ENCODE measurements at regions not wholly inside any gene's neighbourhood (a gene's known extent, or its start where the extent isn't known, plus 50 kb on each side); places are given as distances from the start of the nearest gene placed in this dataset.

GRCh38 chr5:116685931-116686330 is 111.3 kb upstream of the SEMA6A start:
- no peak for DNase-seq (ENCODE audit: low read depth)

DNA sequence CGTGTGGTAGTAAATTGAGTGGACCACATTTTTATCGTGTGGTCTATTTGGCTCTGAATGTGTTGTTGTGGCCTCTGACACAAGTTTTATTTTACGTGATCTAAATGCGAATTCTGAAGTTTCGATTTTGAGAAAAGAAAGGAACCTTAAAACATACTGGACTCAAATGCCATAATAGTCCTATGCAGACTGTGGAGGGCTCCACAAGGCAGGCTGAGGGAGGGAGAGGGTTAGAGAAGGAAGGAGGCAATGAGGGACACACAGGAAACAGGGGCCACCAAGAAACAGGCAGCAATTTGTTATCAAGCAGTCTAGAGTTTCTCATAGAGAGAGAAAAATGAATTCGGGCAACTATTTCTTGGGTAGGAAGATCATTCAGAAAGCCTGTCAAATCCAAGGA is 110.4 kb upstream of the SEMA6A start:
- no peak for DNase-seq (ENCODE audit: low read depth)

DNA sequence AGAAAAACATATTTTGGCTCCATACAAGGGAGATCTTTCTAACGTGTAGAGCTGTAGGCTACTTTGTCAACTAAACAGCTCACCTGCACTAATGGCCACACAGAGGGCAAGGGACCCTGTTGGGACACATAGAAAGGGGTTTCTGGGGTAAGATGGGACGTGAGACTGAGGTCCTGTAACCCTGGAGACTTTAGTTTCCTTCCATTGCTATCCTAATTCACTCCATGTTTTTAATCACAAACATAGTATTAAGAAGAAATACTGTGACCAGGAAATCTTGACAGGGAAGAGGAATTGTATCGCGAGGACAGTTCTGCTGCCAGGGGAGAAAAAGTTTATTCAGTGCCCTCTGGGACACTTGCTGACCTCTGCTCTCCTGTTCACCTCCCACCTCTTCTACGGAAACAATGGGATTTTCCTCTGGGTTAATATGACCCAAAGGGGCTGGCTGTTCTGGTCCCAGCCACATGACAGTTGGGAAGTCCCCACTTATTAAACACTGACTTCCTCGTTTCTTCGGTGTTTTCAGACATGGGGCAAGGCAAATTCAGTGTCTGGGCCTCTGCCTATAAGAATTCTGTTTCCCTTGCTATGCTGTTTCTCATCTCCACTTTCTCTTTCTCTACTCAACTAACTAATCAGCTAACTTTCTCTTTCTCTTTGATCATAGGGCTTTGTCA is 106.9 kb upstream of the SEMA6A start:
- no peak for DNase-seq (ENCODE audit: low read depth)

DNA sequence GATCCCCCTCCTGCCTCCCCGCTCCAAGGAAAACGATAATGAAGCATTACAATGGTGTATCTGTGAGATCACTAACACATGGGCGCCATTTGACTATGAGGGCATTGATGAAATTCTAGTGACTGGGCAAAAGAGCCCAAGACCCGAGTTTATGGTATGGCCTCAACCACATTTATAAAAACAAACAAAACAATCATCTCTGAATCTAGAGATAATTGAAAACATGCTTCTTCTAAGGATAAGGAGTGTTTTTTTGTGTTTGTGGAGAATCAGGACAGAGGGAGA is 100.9 kb upstream of the SEMA6A start:
- no peak for DNase-seq (ENCODE audit: low read depth)

- DNase-seq (ENCODE audit: low read depth), result no peak
Observed at GRCh38 chr5:116674881-116675625, 100.4 kb upstream of the SEMA6A start.

GRCh38 chr5:116673453-116673852 is 98.8 kb upstream of the SEMA6A start:
- DNase-seq (ENCODE audit: low read depth), result no peak

- DNase-seq (ENCODE audit: low read depth), result no peak
Observed at GRCh38 chr5:116672203-116672602, 97.6 kb upstream of the SEMA6A start.

- DNase-seq (ENCODE audit: low read depth), result no peak
Observed at GRCh38 chr5:116671211-116671736, 96.7 kb upstream of the SEMA6A start.

- DNase-seq (ENCODE audit: low read depth), result no peak
Observed at GRCh38 chr5:116669261-116670031, 94.8 kb upstream of the SEMA6A start.

- DNase-seq (ENCODE audit: low read depth), result no peak
Observed at GRCh38 chr5:116668390-116668789, 93.8 kb upstream of the SEMA6A start.

GRCh38 chr5:116666901-116667300 is 92.3 kb upstream of the SEMA6A start:
- no peak for DNase-seq (ENCODE audit: low read depth)

- no peak for DNase-seq (ENCODE audit: low read depth)
Observed at GRCh38 chr5:116664988-116665387, 90.4 kb upstream of the SEMA6A start.

DNA sequence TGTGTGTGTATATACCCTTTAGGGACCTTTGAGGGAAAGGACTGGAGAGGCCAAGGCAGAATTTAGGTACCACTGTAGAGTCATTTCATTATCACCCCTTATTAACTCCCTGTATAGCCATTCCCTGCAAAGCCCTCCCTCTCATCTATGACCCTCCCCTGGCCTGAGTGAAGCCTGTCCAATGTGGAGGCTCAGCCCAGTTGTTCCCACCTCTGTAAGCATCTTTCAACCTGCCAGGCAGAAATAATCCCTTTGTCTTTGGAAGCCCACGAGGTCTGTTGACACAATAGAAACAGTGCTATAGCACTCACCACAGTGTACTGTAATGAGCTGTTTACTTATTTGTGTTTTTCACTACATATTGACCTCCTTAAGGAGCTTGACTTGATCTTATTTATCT is 88.5 kb upstream of the SEMA6A start:
- DNase-seq (ENCODE audit: low read depth), result no peak

GRCh38 chr5:116661419-116661818 is 86.8 kb upstream of the SEMA6A start:
- DNase-seq (ENCODE audit: low read depth), result no peak

DNA sequence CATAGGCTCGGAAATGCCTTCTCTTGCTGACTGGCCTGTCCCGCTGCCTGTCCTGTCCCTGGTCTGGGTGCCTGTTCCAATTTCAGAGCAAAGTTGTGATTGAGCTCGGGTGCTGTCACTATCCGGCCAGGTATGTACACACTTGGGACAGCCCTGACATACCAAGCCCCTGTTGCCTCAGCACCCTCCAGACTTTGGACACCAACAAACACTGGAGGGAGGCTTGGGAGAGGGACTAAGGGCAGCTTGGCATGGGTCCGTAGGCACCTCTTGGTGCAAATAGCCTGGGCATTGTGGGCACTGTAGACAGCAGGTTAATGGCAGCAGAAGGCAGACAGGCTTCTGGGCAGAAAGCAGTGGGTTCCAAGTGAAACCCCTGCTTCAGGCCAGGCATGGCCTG is 86.3 kb upstream of the SEMA6A start:
- no peak for DNase-seq (ENCODE audit: low read depth)

DNA sequence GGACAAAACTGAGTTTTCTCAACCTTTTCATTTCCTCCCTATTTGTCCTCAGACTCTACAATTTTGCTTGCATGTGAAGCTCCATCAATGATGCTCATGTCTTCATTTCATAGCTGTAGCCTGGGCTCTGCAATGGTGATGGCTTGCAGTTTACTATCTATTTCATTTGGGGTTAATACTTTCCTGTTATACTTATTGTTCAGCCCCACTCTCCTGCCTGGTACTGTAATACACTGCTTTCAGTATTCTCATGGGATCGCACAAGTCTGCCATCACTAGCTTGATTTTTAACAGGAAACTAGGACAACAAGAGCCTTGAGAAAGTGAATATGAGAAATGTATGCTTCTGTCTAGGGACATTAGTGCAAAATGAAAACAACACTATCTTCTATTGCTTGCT is 84.2 kb upstream of the SEMA6A start:
- DNase-seq (ENCODE audit: low read depth), result no peak

DNA sequence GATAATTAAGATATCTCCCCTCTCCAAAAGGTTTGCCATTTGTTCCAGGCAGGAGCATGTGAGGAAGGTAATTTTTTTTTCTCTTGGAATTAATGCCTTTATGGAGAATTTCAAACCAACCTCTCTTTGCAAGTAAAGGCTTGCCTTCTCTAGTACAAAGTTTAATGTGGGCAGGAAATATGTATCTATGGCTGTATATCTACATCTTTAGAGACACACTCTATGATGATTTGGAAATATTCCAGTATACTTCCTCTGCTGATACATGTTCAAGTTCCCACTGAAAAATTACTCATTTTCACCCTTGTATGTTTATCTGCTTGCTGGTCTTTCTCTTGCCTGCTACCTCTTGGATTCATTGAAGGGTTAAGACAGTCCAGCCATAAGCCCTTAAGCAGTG is 83.5 kb upstream of the SEMA6A start:
- no peak for DNase-seq (ENCODE audit: low read depth)

DNA sequence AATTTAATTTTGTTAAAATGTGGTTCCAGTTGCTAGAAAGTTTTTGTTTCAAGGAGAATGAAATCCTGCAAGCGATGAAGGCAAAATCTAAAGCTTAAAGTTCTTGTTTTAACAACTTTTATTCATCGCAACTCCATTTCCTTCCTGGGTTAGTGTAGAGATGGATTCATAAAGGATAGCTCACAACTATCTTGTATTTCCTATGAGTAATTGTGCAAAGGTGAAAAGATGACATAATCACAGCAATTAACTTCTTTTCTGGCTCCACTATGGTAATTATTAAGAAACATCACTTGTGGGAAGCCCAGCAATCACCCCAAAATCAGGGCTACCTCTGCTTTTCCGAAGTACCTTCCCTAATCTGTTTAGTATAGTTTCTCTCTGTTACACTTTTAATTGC is 80.8 kb upstream of the SEMA6A start:
- DNase-seq (ENCODE audit: low read depth), result no peak

- DNase-seq (ENCODE audit: low read depth), result no peak
Observed at GRCh38 chr5:116654925-116655324, 80.3 kb upstream of the SEMA6A start.

DNA sequence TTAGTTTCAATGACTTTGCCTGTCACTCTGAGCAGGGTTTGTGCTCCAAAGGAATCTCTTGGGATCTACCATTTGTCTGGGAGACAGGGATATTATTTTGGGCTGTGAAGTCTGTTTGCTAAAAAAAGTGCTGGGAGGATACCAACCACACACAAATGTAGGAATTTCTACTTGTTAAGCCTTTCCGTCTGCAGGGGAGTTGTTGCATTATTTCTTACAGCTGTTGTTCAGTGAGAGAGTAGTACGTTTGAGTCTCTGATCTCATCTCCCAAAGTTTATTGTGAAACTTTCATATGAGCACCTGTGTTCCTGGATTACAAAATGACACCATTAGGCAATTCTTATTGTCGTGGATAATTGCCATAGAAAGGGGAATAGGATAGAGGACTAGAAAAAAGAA is 78.3 kb upstream of the SEMA6A start:
- DNase-seq (ENCODE audit: low read depth), result no peak

- no peak for DNase-seq (ENCODE audit: low read depth)
Observed at GRCh38 chr5:116652196-116652729, 77.6 kb upstream of the SEMA6A start.

DNA sequence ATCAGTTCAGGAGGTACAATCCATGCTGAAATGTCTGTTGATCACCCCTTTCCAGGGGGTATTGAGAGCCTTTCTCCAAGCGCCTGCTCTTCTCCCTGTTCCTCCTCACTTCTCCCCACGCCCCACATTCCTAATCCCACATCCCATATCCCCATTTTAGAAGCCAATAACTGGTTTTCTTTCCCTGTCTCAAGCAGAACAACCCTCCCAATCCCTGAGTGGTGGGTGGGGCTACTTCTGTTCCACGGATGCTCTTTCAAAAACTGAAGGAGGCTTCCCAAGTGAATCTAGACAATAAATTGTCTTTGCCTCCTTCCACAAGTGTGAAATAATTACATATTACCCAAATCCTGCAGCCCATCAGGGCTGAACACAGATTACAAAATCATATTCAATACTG is 77.0 kb upstream of the SEMA6A start:
- no peak for DNase-seq (ENCODE audit: low read depth)

- no peak for DNase-seq (ENCODE audit: low read depth)
Observed at GRCh38 chr5:116650964-116651363, 76.3 kb upstream of the SEMA6A start.

Data from stimulated activated CD4-positive, alpha-beta T cell treated with anti-CD3 and anti-CD28 coated beads, Interleukin-2, amount 100 ng/mL, for 4 hours (primary cell).